ENCODE measurements at regions not wholly inside any gene's neighbourhood (a gene's known extent, or its start where the extent isn't known, plus 50 kb on each side); places are given as distances from the start of the nearest gene placed in this dataset.

DNA sequence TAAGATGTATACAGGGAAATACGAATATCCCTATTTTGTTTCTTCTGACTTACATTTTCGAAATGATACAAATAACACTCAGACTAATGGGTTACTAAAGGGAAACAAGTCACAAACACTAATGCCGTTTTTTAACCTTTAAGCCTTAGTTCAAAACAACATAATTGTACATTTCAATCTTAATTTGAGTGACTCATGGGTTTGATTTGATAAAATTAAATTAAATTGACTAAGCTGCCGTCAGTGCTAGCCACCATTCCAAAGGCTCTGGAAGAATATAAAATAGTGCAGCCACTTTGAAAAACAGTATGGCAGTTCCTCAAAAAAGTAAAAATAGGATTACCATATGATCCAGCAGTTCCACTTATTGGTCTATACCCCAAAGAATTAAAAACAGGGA, 133.8 kb upstream of the NT5C1B start:
- no peaks in the 10 kb centered on the region for H3K79me2 ChIP-seq (replicated peaks; ENCODE audit: insufficient read depth, low read length)
- no peaks in the 10 kb centered on the region for H3K9me2 ChIP-seq (ENCODE audit: insufficient read depth, low read length)
- H3K4me2 ChIP-seq (ENCODE audit: low read length) = no peak overlapping the region
- no peaks in the 10 kb centered on the region for H3K9me3 ChIP-seq (ENCODE audit: low read length)
- no peaks in the 10 kb centered on the region for H3K27me3 ChIP-seq (ENCODE audit: insufficient read depth, low read depth, low read length)
- no peak for TF ChIP-seq EP300 (conservative IDR thresholded peaks at IDR 0.05; ENCODE audit: poor library complexity, severe bottlenecking)
- TF ChIP-seq MXI1 (conservative IDR thresholded peaks at IDR 0.05; ENCODE audit: poor library complexity, severe bottlenecking) = no peak
- no peak for TF ChIP-seq TAF1 (IDR thresholded peaks at IDR 0.05; ENCODE audit: low read depth)
- TF ChIP-seq SMC3 (conservative IDR thresholded peaks at IDR 0.05; ENCODE audit: poor library complexity) = no peak
- TF ChIP-seq EZH2 (IDR thresholded peaks at IDR 0.05; ENCODE audit: borderline replicate concordance, insufficient read depth, low read length, poor library complexity, severe bottlenecking) = no peak
- no peak for TF ChIP-seq REST (IDR thresholded peaks at IDR 0.05; ENCODE audit: borderline replicate concordance)
- TF ChIP-seq POLR2AphosphoS5 (IDR thresholded peaks at IDR 0.05) = no peak
- TF ChIP-seq RAD21 (conservative IDR thresholded peaks at IDR 0.05) = no peak
- TF ChIP-seq, protein P1, sequence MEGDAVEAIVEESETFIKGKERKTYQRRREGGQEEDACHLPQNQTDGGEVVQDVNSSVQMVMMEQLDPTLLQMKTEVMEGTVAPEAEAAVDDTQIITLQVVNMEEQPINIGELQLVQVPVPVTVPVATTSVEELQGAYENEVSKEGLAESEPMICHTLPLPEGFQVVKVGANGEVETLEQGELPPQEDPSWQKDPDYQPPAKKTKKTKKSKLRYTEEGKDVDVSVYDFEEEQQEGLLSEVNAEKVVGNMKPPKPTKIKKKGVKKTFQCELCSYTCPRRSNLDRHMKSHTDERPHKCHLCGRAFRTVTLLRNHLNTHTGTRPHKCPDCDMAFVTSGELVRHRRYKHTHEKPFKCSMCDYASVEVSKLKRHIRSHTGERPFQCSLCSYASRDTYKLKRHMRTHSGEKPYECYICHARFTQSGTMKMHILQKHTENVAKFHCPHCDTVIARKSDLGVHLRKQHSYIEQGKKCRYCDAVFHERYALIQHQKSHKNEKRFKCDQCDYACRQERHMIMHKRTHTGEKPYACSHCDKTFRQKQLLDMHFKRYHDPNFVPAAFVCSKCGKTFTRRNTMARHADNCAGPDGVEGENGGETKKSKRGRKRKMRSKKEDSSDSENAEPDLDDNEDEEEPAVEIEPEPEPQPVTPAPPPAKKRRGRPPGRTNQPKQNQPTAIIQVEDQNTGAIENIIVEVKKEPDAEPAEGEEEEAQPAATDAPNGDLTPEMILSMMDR (IDR thresholded peaks at IDR 0.05; ENCODE audit: poor library complexity, severe bottlenecking) = no peak
- H3K27ac ChIP-seq (ENCODE audit: low read length) = no peak overlapping the region
- no peaks in the 10 kb centered on the region for H4K20me1 ChIP-seq (ENCODE audit: insufficient read depth)
- no peak overlapping the region for H3K9ac ChIP-seq (ENCODE audit: low read length)
- H2AFZ ChIP-seq (ENCODE audit: low read depth, low read length) = no peak overlapping the region
- H3K36me3 ChIP-seq (ENCODE audit: insufficient read depth, low read length) = no peaks in the 10 kb centered on the region
- H3F3A ChIP-seq (ENCODE audit: insufficient read depth, low read length, poor library complexity, severe bottlenecking) = no peaks in the 10 kb centered on the region
- no peak overlapping the region for H3K4me3 ChIP-seq (ENCODE audit: low read length)

DNA sequence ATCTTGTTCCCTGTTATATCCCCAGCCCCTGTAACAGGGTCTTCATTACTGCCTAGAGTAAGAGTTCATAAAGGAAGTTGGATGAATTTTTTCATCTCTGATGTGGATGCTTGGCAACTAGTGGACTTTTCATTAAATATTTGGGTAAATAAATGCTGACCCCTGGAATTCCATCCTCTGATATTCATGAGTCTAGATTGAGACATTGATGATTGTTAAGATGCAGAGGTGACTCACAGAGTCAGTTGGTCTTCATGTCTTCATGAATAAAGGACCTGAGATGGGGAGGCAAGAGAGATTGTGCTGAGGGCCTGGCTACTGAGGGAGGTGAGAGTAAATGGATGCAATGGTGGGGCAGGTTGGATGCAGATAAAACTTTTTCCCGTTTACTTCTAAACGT, 132.7 kb upstream of the NT5C1B start:
- Histone ChIP-seq H3K4me2 (ENCODE audit: low read length) (no peak overlapping the region), H3K79me2 (replicated peaks; ENCODE audit: insufficient read depth, low read length) (no peaks in the 10 kb centered on the region), H2AFZ (ENCODE audit: low read depth, low read length) (no peak overlapping the region), H3K27me3 (ENCODE audit: insufficient read depth, low read depth, low read length) (no peaks in the 10 kb centered on the region), H3K36me3 (ENCODE audit: insufficient read depth, low read length) (no peaks in the 10 kb centered on the region), H3K4me3 (ENCODE audit: low read length) (no peak overlapping the region), H3K27ac (ENCODE audit: low read length) (no peak overlapping the region), H3K9ac (ENCODE audit: low read length) (no peak overlapping the region), H4K20me1 (ENCODE audit: insufficient read depth) (no peaks in the 10 kb centered on the region), H3K9me3 (ENCODE audit: low read length) (no peaks in the 10 kb centered on the region), H3K9me2 (ENCODE audit: insufficient read depth, low read length) (no peaks in the 10 kb centered on the region), H3F3A (ENCODE audit: insufficient read depth, low read length, poor library complexity, severe bottlenecking) (no peaks in the 10 kb centered on the region)
- TF ChIP-seq REST (IDR thresholded peaks at IDR 0.05; ENCODE audit: borderline replicate concordance) (no peak), POLR2AphosphoS5 (IDR thresholded peaks at IDR 0.05) (no peak), SMC3 (conservative IDR thresholded peaks at IDR 0.05; ENCODE audit: poor library complexity) (no peak), RAD21 (conservative IDR thresholded peaks at IDR 0.05) (no peak), EP300 (conservative IDR thresholded peaks at IDR 0.05; ENCODE audit: poor library complexity, severe bottlenecking) (no peak), EZH2 (IDR thresholded peaks at IDR 0.05; ENCODE audit: borderline replicate concordance, insufficient read depth, low read length, poor library complexity, severe bottlenecking) (no peak), TAF1 (IDR thresholded peaks at IDR 0.05; ENCODE audit: low read depth) (no peak), MXI1 (conservative IDR thresholded peaks at IDR 0.05; ENCODE audit: poor library complexity, severe bottlenecking) (no peak)
- TF ChIP-seq, protein P1 (IDR thresholded peaks at IDR 0.05; ENCODE audit: poor library complexity, severe bottlenecking) = no peak

Measured in neural cell (in vitro differentiated cells).